NT2/D1 (cell line): ENCODE measurements at regions not wholly inside any gene's neighbourhood (a gene's known extent, or its start where the extent isn't known, plus 50 kb on each side); places are given as distances from the start of the nearest gene placed in this dataset.

Source experiments
- SUZ12 ChIP-seq: IDR thresholded peaks from 2 replicates; pipeline ENCODE4 v1.6.1; 2011; ENCODE audit not compliant: insufficient read length, insufficient read depth; ENCODE audit errors: extremely low read depth
- YY1 ChIP-seq: IDR thresholded peaks from 2 replicates; pipeline ENCODE4 v1.6.1; 2011; ENCODE audit not compliant: insufficient read length, insufficient read depth
- ZNF274 ChIP-seq: IDR thresholded peaks from 2 replicates; pipeline ENCODE4 v1.6.1; 2011; ENCODE audit warnings: mild to moderate bottlenecking, low read depth, low read length

- TF ChIP-seq YY1 (no peak), ZNF274 (no peak), SUZ12 (no peak)
Observed at GRCh38 chr5:2382776-2383697, 368.4 kb downstream of the IRX2 start.
